ENCODE measurements at regions not wholly inside any gene's neighbourhood (a gene's known extent, or its start where the extent isn't known, plus 50 kb on each side); places are given as distances from the start of the nearest gene placed in this dataset.

GRCh38 chr2:21822505-21822904 is 698.7 kb downstream of the TDRD15 start:
- TF ChIP-seq CTCF (conservative IDR thresholded peaks at IDR 0.05 in 1 of 2, IDR thresholded peaks at IDR 0.05 in 1 of 2; ENCODE audit: low read depth in 1 of 2, low read length in 2 of 2) (no peak), EZH2 (IDR thresholded peaks at IDR 0.05; ENCODE audit: low read length, missing control alignments) (no peak)
